GM21360 (cell line): ENCODE measurements at regions not wholly inside any gene's neighbourhood (a gene's known extent, or its start where the extent isn't known, plus 50 kb on each side); places are given as distances from the start of the nearest gene placed in this dataset.
"Not testable (repeated sequence)": the region's sequence is repeated elsewhere in the genome, so short reads cannot be mapped to it uniquely, and the experiment has no call there.

ENCODE experiments used
- ATAC-seq: cut with Tn5 transposase; IDR thresholded peaks from one replicate; pipeline ENCODE4 v1.9.1; 2021; ENCODE audit warnings: mild to moderate bottlenecking, moderate library complexity; ENCODE audit not compliant: unreplicated experiment

GRCh38 chr1:113292603-113293255 is 97.6 kb upstream of the MAGI3 start:
- ATAC-seq: no peak

GRCh38 chr1:113293256-113293626 is 97.1 kb upstream of the MAGI3 start:
- no peak for ATAC-seq

- no peak for ATAC-seq
Observed at GRCh38 chr1:113297749-113298148, 92.6 kb upstream of the MAGI3 start.

- ATAC-seq: no peak
Observed at GRCh38 chr1:113298941-113299340, 91.4 kb upstream of the MAGI3 start.

GRCh38 chr1:113302636-113303035 is 87.7 kb upstream of the MAGI3 start:
- no peak for ATAC-seq

GRCh38 chr1:113303267-113303666 is 87.0 kb upstream of the MAGI3 start:
- ATAC-seq: no peak

- ATAC-seq: not testable (repeated sequence)
Observed at GRCh38 chr1:113305029-113305428, 85.3 kb upstream of the MAGI3 start.

GRCh38 chr1:113307771-113308445 is 82.4 kb upstream of the MAGI3 start:
- ATAC-seq: no peak

- not testable (repeated sequence) for ATAC-seq
Observed at GRCh38 chr1:113312651-113313050, 77.7 kb upstream of the MAGI3 start.

- ATAC-seq: no peak
Observed at GRCh38 chr1:113314600-113314999, 75.7 kb upstream of the MAGI3 start.

- no peak for ATAC-seq
Observed at GRCh38 chr1:113320272-113320671, 70.0 kb upstream of the MAGI3 start.

GRCh38 chr1:113320972-113321680 is 69.2 kb upstream of the MAGI3 start:
- no peak for ATAC-seq

- no peak for ATAC-seq
Observed at GRCh38 chr1:113321771-113322387, 68.4 kb upstream of the MAGI3 start.

- ATAC-seq: no peak
Observed at GRCh38 chr1:113322439-113322838, 67.9 kb upstream of the MAGI3 start.

GRCh38 chr1:113325022-113325421 is 65.3 kb upstream of the MAGI3 start:
- no peak for ATAC-seq

- no peak for ATAC-seq
Observed at GRCh38 chr1:113326976-113327375, 63.3 kb upstream of the MAGI3 start.

GRCh38 chr1:113333056-113333455 is 57.3 kb upstream of the MAGI3 start:
- ATAC-seq: no peak

GRCh38 chr1:113340038-113340437 is 50.3 kb upstream of the MAGI3 start:
- no peak for ATAC-seq
